CD14-positive monocyte (primary cell): ENCODE measurements at regions not wholly inside any gene's neighbourhood (a gene's known extent, or its start where the extent isn't known, plus 50 kb on each side); places are given as distances from the start of the nearest gene placed in this dataset.

Source experiments
- DNase-seq, 3 donors: peaks; one replicate each; pipeline ENCODE4 v3.0.0-alpha.2; 2011 to 2022
- H2AFZ ChIP-seq: 2 replicates; pipeline ENCODE4 v1.6.0; 2012; ENCODE audit warnings: mild to moderate bottlenecking, low read depth, low read length, inconsistent platforms; ENCODE audit not compliant: insufficient read depth, poor library complexity, severe bottlenecking
- H3K27ac ChIP-seq, 2 donors: 1 replicate in 1 of 2; 2 replicates in 1 of 2; pipeline ENCODE4 v1.5.1; 2012 to 2013; ENCODE audit warnings: low read length in 2 of 2, control low read depth in 1 of 2, inconsistent platforms in 1 of 2, low read depth in 1 of 2, mild to moderate bottlenecking in 1 of 2
- H3K27me3 ChIP-seq, 2 donors: one replicate each; pipeline versions ENCODE4 v1.6.0 to v1.6.1; 2011 to 2013; ENCODE audit warnings: low read length in 2 of 2; ENCODE audit not compliant: control insufficient read depth in 2 of 2, insufficient read depth in 2 of 2
- H3K36me3 ChIP-seq, 2 donors: replicated peaks in 1 of 2; 1 replicate in 1 of 2; 2 replicates in 1 of 2; pipeline versions ENCODE4 v1.5.1 to v1.6.1; 2012 to 2013; ENCODE audit warnings: low read length in 2 of 2, control low read depth in 1 of 2, inconsistent platforms in 1 of 2, mild to moderate bottlenecking in 1 of 2; ENCODE audit not compliant: insufficient read depth in 2 of 2, control insufficient read depth in 1 of 2
- H3K4me1 ChIP-seq, 2 donors: 1 replicate in 1 of 2; 2 replicates in 1 of 2; pipeline versions ENCODE4 v1.5.1 to v1.6.1; 2012 to 2013; ENCODE audit warnings: low read length in 2 of 2, control low read depth in 1 of 2, inconsistent platforms in 1 of 2, mild to moderate bottlenecking in 1 of 2, moderate library complexity in 1 of 2; ENCODE audit not compliant: insufficient read depth in 2 of 2, control insufficient read depth in 1 of 2
- H3K4me2 ChIP-seq: replicated peaks from 2 replicates; pipeline ENCODE3; 2012; ENCODE audit warnings: low read length, moderate library complexity, mild to moderate bottlenecking; ENCODE audit not compliant: poor library complexity, severe bottlenecking; ENCODE audit errors: extremely low read depth
- H3K4me3 ChIP-seq, 3 experiments: fragments of 200-600 bp in 1 of 3; sonication (generic) in 1 of 3; replicated peaks in 1 of 3; 1 replicate in 2 of 3; 2 replicates in 1 of 3; pipeline ENCODE4 v1.5.1; 2011 to 2013; ENCODE audit warnings: low read length in 3 of 3, mild to moderate bottlenecking in 3 of 3, control low read depth in 2 of 3, low read depth in 2 of 3, inconsistent platforms in 1 of 3, moderate library complexity in 1 of 3
- H3K79me2 ChIP-seq: 2 replicates; pipeline ENCODE4 v1.6.0; 2012; ENCODE audit warnings: mild to moderate bottlenecking, control low read depth, inconsistent platforms, low read length, moderate library complexity; ENCODE audit not compliant: insufficient read depth
- H3K9ac ChIP-seq: 2 replicates; pipeline ENCODE4 v1.6.0; 2017; ENCODE audit warnings: low read length, mild to moderate bottlenecking; ENCODE audit not compliant: insufficient read depth, poor library complexity, severe bottlenecking
- H3K9me3 ChIP-seq, 2 donors: replicated peaks in 1 of 2; 1 replicate in 1 of 2; 2 replicates in 1 of 2; pipeline versions ENCODE4 v1.5.1 to v1.6.1; 2012 to 2013; ENCODE audit warnings: low read length in 2 of 2, control low read depth in 1 of 2; ENCODE audit not compliant: control insufficient read depth in 1 of 2, insufficient read depth in 1 of 2
- H4K20me1 ChIP-seq: 2 replicates; pipeline ENCODE4 v1.6.0; 2012; ENCODE audit warnings: mild to moderate bottlenecking, low read length, control low read depth, moderate library complexity; ENCODE audit not compliant: insufficient read depth
- H3K27ac Mint-ChIP-seq, 7 donors: one replicate each; pipeline ENCODE4 v1.8.0; 2020; ENCODE audit warnings: mild to moderate bottlenecking in 7 of 7, mixed read lengths in 7 of 7, moderate library complexity in 6 of 7, inconsistent platforms in 2 of 7
- H3K27me3 Mint-ChIP-seq, 3 donors: one replicate each; pipeline ENCODE4 v1.8.0; 2021 to 2022; ENCODE audit warnings: low read depth in 3 of 3, mild to moderate bottlenecking in 3 of 3, mixed read lengths in 3 of 3, moderate library complexity in 3 of 3, inconsistent platforms in 1 of 3
- H3K36me3 Mint-ChIP-seq, 2 donors: one replicate each; pipeline ENCODE4 v1.8.0; 2020; ENCODE audit warnings: mixed read lengths in 2 of 2, inconsistent platforms in 1 of 2, mild to moderate bottlenecking in 1 of 2
- H3K4me1 Mint-ChIP-seq: one replicate; pipeline ENCODE4 v1.8.0; 2020; ENCODE audit warnings: mild to moderate bottlenecking, mixed read lengths
- H3K4me3 Mint-ChIP-seq, 2 donors: one replicate each; pipeline ENCODE4 v1.8.0; 2020; ENCODE audit warnings: mild to moderate bottlenecking in 2 of 2, mixed read lengths in 2 of 2, moderate library complexity in 1 of 2
- H3K9me3 Mint-ChIP-seq, 7 donors: one replicate each; pipeline ENCODE4 v1.8.0; 2020 to 2022; ENCODE audit warnings: mixed read lengths in 7 of 7, mild to moderate bottlenecking in 6 of 7, moderate library complexity in 6 of 7, inconsistent platforms in 2 of 7
- CTCF ChIP-seq: fragments of 200-600 bp; IDR thresholded peaks from one replicate; pipeline ENCODE4 v1.8.0; 2022; ENCODE audit warnings: antibody characterized with exemption, mild to moderate bottlenecking
- WGBS: methylation state at CpG from one replicate; pipeline ENCODE4 v1.1.5; 2013; ENCODE audit warnings: missing lambda C conversion rate; ENCODE audit not compliant: insufficient coverage; 5-methylcytosine and 5-hydroxymethylcytosine counted together
- intact Hi-C, 2 donors: fragments of 100-400 bp; cut with micrococcal nuclease; formaldehyde crosslinking; loops; one replicate each; pipeline versions ENCODE4 v1.15.0 to v1.15.1; 2023

GRCh38 chr9:91118704-91119025, 243.1 kb downstream of the AUH start:
- no peak for DNase-seq
- H3K27ac Mint-ChIP-seq, result peak overlapping the region in 1 of 7 donors; percentile 85
- peak overlapping the region; percentile 75 to 92 for H3K4me3 Mint-ChIP-seq
- H3K36me3 Mint-ChIP-seq, result peaks cover 0 to 1% of the 10 kb centered on the region in 2 donors
- Histone ChIP-seq H3K27ac (no peak overlapping the region), H2AFZ (peak overlapping the region; percentile 85), H3K36me3 (no peaks in the 10 kb centered on the region), H3K9ac (peak overlapping the region; percentile 45), H3K79me2 (no peaks in the 10 kb centered on the region), H3K4me2 (peak overlapping the region; percentile 62), H3K4me3 (peak overlapping the region in 1 of 3 experiments; percentile 59), H4K20me1 (no peaks in the 10 kb centered on the region), H3K9me3 (no peaks in the 10 kb centered on the region), H3K4me1 (peaks cover 13 to 16% of the 10 kb centered on the region in 2 donors), H3K27me3 (no peaks in the 10 kb centered on the region)
- peaks cover 5 to 12% (median 9%) of the 10 kb centered on the region in 3 donors for H3K27me3 Mint-ChIP-seq
- WGBS, result 36% methylated on average over 2 of the region's 2 CpGs
- intact Hi-C loops, result no loop called here
- no peak for TF ChIP-seq CTCF
- peaks cover 0 to 6% (median 1%) of the 10 kb centered on the region in 7 donors for H3K9me3 Mint-ChIP-seq
- peaks cover 11% of the 10 kb centered on the region for H3K4me1 Mint-ChIP-seq

GRCh38 chr9:91119142-91119541, 242.6 kb downstream of the AUH start:
- H3K9me3 Mint-ChIP-seq, result peaks cover 0 to 6% (median 1%) of the 10 kb centered on the region in 7 donors
- peaks cover 0 to 1% of the 10 kb centered on the region in 2 donors for H3K36me3 Mint-ChIP-seq
- no peak overlapping the region for H3K4me3 Mint-ChIP-seq
- H3K27me3 Mint-ChIP-seq, result peaks cover 5 to 12% (median 9%) of the 10 kb centered on the region in 3 donors
- 94% methylated on average over 4 of the region's 11 CpGs for WGBS
- no peaks in the 10 kb centered on the region for H3K9me3 ChIP-seq
- no peak overlapping the region for H3K4me3 ChIP-seq
- H3K4me2 ChIP-seq, result no peak overlapping the region
- H3K4me1 ChIP-seq, result peaks cover 13 to 16% of the 10 kb centered on the region in 2 donors
- intact Hi-C loops, result no loop called here
- no peak overlapping the region for H3K27ac ChIP-seq
- peaks cover 11% of the 10 kb centered on the region for H3K4me1 Mint-ChIP-seq
- H3K27ac Mint-ChIP-seq, result no peak overlapping the region
- H2AFZ ChIP-seq, result no peak overlapping the region
- no peak overlapping the region for H3K9ac ChIP-seq
- TF ChIP-seq CTCF, result no peak
- no peaks in the 10 kb centered on the region for H4K20me1 ChIP-seq
- no peaks in the 10 kb centered on the region for H3K27me3 ChIP-seq
- no peaks in the 10 kb centered on the region for H3K79me2 ChIP-seq
- H3K36me3 ChIP-seq, result no peaks in the 10 kb centered on the region
- no peak for DNase-seq
